SK-N-MC (cell line): ENCODE measurements at regions not wholly inside any gene's neighbourhood (a gene's known extent, or its start where the extent isn't known, plus 50 kb on each side); places are given as distances from the start of the nearest gene placed in this dataset.

Experiments used
- EZH2 ChIP-seq: fragments of 200-600 bp; sonication (generic); IDR thresholded peaks from one replicate; pipeline ENCODE4 v1.6.1; 2017; ENCODE audit warnings: antibody characterized with exemption
- FOXP2 ChIP-seq: optimal IDR thresholded peaks from 2 replicates; pipeline ENCODE3; 2011; ENCODE audit warnings: mild to moderate bottlenecking, moderate library complexity; ENCODE audit not compliant: insufficient read depth; ENCODE audit errors: extremely low read length, control extremely low read depth
- POLR2AphosphoS5 ChIP-seq: IDR thresholded peaks from 2 replicates; pipeline ENCODE4 v1.6.1; 2012; ENCODE audit warnings: mild to moderate bottlenecking, low read depth, low read length, borderline replicate concordance

GRCh38 chr20:57897891-57898290, 188.1 kb upstream of the PMEPA1 start:
- TF ChIP-seq POLR2AphosphoS5 (no peak), EZH2 (no peak), FOXP2 (no peak)
